Spleen (tissue), 11 donors: ENCODE measurements at regions not wholly inside any gene's neighbourhood (a gene's known extent, or its start where the extent isn't known, plus 50 kb on each side); places are given as distances from the start of the nearest gene placed in this dataset.

ENCODE experiments used
- DNase-seq: peaks from one replicate; pipeline ENCODE4 v3.0.0-alpha.2; 2020
- H3K27ac ChIP-seq, 8 donors: fragments of 200-600 bp; sonication (generic) in 7 of 8; 1 replicate in 4 of 8; 2 replicates in 4 of 8; pipeline versions ENCODE4 v1.5.0 to v1.8.0; 2016 to 2021; ENCODE audit warnings: inconsistent platforms in 4 of 8, mild to moderate bottlenecking in 4 of 8, moderate library complexity in 1 of 8
- H3K27me3 ChIP-seq, 7 donors: fragments of 200-600 bp; sonication (generic) in 6 of 7; replicated peaks in 1 of 7; 1 replicate in 4 of 7; 2 replicates in 3 of 7; pipeline versions ENCODE4 v1.5.0 to v1.8.0; 2016 to 2021; ENCODE audit warnings: inconsistent platforms in 3 of 7, mild to moderate bottlenecking in 1 of 7
- H3K36me3 ChIP-seq, 6 donors: fragments of 200-600 bp; sonication (generic) in 5 of 6; 1 replicate in 4 of 6; 2 replicates in 2 of 6; pipeline versions ENCODE4 v1.5.0 to v1.8.0; 2016 to 2021; ENCODE audit warnings: inconsistent platforms in 2 of 6
- H3K4me1 ChIP-seq, 6 donors: fragments of 200-600 bp; sonication (generic) in 5 of 6; 1 replicate in 3 of 6; 2 replicates in 3 of 6; pipeline versions ENCODE4 v1.5.0 to v1.8.0; 2016 to 2021; ENCODE audit warnings: inconsistent platforms in 3 of 6
- H3K4me3 ChIP-seq, 8 donors: fragments of 200-600 bp; sonication (generic) in 7 of 8; 1 replicate in 4 of 8; 2 replicates in 4 of 8; pipeline versions ENCODE4 v1.5.0 to v1.8.0; 2016 to 2021; ENCODE audit warnings: inconsistent platforms in 4 of 8, mild to moderate bottlenecking in 4 of 8, moderate library complexity in 2 of 8
- H3K9me3 ChIP-seq, 8 donors: fragments of 200-600 bp; sonication (generic) in 7 of 8; 1 replicate in 4 of 8; 2 replicates in 4 of 8; pipeline versions ENCODE4 v1.5.0 to v1.8.0; 2016 to 2021; ENCODE audit warnings: inconsistent platforms in 4 of 8
- POLR2A ChIP-seq, 3 donors: fragments of 450-650 bp; IDR thresholded peaks; one replicate each; pipeline ENCODE4 v1.5.1; 2017; ENCODE audit warnings: antibody characterized with exemption in 3 of 3, mild to moderate bottlenecking in 1 of 3
- POLR2AphosphoS5 ChIP-seq, 3 donors: sonication (generic); formaldehyde crosslinking; IDR thresholded peaks; one replicate each; pipeline ENCODE4 v1.5.1; 2017; ENCODE audit warnings: antibody characterized with exemption in 3 of 3
- WGBS, 5 donors: extraction: QIAGEN DNeasy Blood & Tissue Kit in 3 of 5; methylation state at CpG; one replicate each; pipeline versions ENCODE4 v1.1.5 to v1.1.7; 2013 to 2018; 5-methylcytosine and 5-hydroxymethylcytosine counted together
- intact Hi-C: fragments of 100-400 bp; cut with DNase I; formaldehyde crosslinking; loops from one replicate; pipeline ENCODE4 v1.15.0; 2023; ENCODE audit warnings: low total_unique reads
- TF ChIP-seq, protein P1 (sequence below), 11 experiments: fragments of 200-600 bp in 7 of 11; fragments of 450-650 bp in 4 of 11; sonication (generic) in 4 of 11; IDR thresholded peaks in 8 of 11; conservative IDR thresholded peaks in 3 of 11; 1 replicate in 7 of 11; 2 replicates in 4 of 11; pipeline versions ENCODE4 v1.4.0 to v1.8.0; 2016 to 2021; ENCODE audit warnings: antibody characterized with exemption in 11 of 11, inconsistent platforms in 4 of 11, mild to moderate bottlenecking in 1 of 11
- donor health status: healthy with polysubstance abuse.
- donor health status: DM: no; HTN: no; CAD: no; lungs with moderate emphysema.
- donor health status: DM: no; HTN: no; CAD: no.
- donor health status: Bipolar disorder and iron deficiency.
- donor health status: healthy.
- donor health status: DM: no; HTN: no; CAD: no.
- donor health status: DM: yes; HTN: yes; CAD: no.

DNA sequence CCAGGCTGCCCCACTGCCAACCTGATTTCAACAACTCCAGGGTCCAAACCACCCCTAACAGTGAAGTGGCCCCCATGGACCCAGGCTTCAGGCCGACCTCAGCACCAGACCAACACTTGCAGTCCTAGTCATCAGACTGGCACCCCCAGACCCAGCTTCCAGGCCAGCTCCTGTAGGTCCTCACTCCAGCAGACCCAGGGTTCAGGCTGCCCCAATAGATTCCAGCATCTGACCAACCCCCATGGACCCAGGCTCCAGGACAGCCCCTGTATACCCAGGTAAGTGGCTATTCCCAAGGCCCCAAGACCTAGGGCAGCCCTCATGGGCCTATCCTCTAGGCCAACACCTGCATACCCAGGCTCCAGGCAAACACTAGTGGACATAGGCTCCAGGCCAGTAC lies 193.8 kb upstream of the OBI1 start:
- Histone ChIP-seq H3K36me3 (no peaks in the 10 kb centered on the region), H3K27me3 (no peaks in the 10 kb centered on the region), H3K9me3 (peaks cover 0 to 34% (median 22%) of the 10 kb centered on the region in 8 donors), H3K27ac (no peak overlapping the region), H3K4me1 (no peaks in the 10 kb centered on the region), H3K4me3 (no peak overlapping the region)
- intact Hi-C loops: no loop called here
- no peak for TF ChIP-seq POLR2AphosphoS5 (IDR thresholded peaks at IDR 0.05)
- TF ChIP-seq, protein P1, sequence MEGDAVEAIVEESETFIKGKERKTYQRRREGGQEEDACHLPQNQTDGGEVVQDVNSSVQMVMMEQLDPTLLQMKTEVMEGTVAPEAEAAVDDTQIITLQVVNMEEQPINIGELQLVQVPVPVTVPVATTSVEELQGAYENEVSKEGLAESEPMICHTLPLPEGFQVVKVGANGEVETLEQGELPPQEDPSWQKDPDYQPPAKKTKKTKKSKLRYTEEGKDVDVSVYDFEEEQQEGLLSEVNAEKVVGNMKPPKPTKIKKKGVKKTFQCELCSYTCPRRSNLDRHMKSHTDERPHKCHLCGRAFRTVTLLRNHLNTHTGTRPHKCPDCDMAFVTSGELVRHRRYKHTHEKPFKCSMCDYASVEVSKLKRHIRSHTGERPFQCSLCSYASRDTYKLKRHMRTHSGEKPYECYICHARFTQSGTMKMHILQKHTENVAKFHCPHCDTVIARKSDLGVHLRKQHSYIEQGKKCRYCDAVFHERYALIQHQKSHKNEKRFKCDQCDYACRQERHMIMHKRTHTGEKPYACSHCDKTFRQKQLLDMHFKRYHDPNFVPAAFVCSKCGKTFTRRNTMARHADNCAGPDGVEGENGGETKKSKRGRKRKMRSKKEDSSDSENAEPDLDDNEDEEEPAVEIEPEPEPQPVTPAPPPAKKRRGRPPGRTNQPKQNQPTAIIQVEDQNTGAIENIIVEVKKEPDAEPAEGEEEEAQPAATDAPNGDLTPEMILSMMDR (IDR thresholded peaks at IDR 0.05 in 8 of 11, conservative IDR thresholded peaks at IDR 0.05 in 3 of 11): no peak
- TF ChIP-seq POLR2A (IDR thresholded peaks at IDR 0.05): no peak
- peak; percentile 44 for DNase-seq
- 82 to 100% (median 90%) methylated on average over 1 of the region's 1 CpG; no CpG with 5 or more reads in 1 of the 5 donors for WGBS, 5 donors

- intact Hi-C loops: no loop called here
- 56 to 80% (median 59%) methylated on average over 3 of the region's 3 CpGs for WGBS, 5 donors
Observed at GRCh38 chr13:78845656-78846365, 186.9 kb upstream of the OBI1 start.

DNA sequence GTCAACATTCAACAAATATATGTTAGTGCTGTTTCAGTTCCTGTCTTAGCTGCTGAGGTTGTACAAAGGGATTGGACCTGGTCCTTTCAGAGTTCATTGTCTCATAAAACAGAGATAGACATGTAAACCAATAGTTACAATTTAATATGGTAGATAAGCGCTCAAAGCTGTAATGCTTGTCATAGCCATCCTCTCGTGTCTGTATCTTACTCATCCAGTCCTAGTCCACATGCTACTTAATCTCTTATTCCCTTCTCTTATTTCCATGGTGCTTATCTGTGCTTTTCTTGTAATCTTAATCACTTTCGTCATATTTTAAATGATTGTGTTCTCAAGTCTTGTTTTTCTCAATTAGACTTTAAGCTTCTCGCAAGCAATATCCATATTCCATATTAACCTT lies 185.2 kb upstream of the OBI1 start:
- Histone ChIP-seq H3K36me3 (no peaks in the 10 kb centered on the region), H3K4me1 (no peaks in the 10 kb centered on the region), H3K27me3 (no peaks in the 10 kb centered on the region), H3K4me3 (no peak overlapping the region), H3K9me3 (no peaks in the 10 kb centered on the region), H3K27ac (no peak overlapping the region)
- intact Hi-C loops: no loop called here
- WGBS, 5 donors: 84 to 92% (median 91%) methylated on average over 4 of the region's 4 CpGs
- no peak for DNase-seq
- TF ChIP-seq POLR2A (IDR thresholded peaks at IDR 0.05) (no peak), POLR2AphosphoS5 (IDR thresholded peaks at IDR 0.05) (no peak)
- TF ChIP-seq, protein P1 (IDR thresholded peaks at IDR 0.05 in 8 of 11, conservative IDR thresholded peaks at IDR 0.05 in 3 of 11): no peak

More at GRCh38 chr13:78845656-78846365, 186.9 kb upstream of the OBI1 start:
- H3K4me3 ChIP-seq: no peak overlapping the region
- no peaks in the 10 kb centered on the region for H3K9me3 ChIP-seq
- DNase-seq: no peak
- H3K27me3 ChIP-seq: no peaks in the 10 kb centered on the region
- no peaks in the 10 kb centered on the region for H3K36me3 ChIP-seq
- no peak overlapping the region for H3K27ac ChIP-seq
- TF ChIP-seq, protein P1 (IDR thresholded peaks at IDR 0.05 in 8 of 11, conservative IDR thresholded peaks at IDR 0.05 in 3 of 11): no peak
- TF ChIP-seq POLR2AphosphoS5 (IDR thresholded peaks at IDR 0.05) (no peak), POLR2A (IDR thresholded peaks at IDR 0.05) (no peak)
- H3K4me1 ChIP-seq: no peaks in the 10 kb centered on the region

GRCh38 chr13:78841358-78841963 lies 182.5 kb upstream of the OBI1 start:
- H3K27ac ChIP-seq: no peak overlapping the region
- intact Hi-C loops: no loop called here
- no peaks in the 10 kb centered on the region for H3K4me1 ChIP-seq
- H3K36me3 ChIP-seq: no peaks in the 10 kb centered on the region
- no peaks in the 10 kb centered on the region for H3K9me3 ChIP-seq
- WGBS, 5 donors: 61 to 77% (median 71%) methylated on average over 7 of the region's 7 CpGs
- H3K4me3 ChIP-seq: no peak overlapping the region
- DNase-seq: no peak
- no peak for TF ChIP-seq POLR2AphosphoS5 (IDR thresholded peaks at IDR 0.05)
- TF ChIP-seq, protein P1 (IDR thresholded peaks at IDR 0.05 in 8 of 11, conservative IDR thresholded peaks at IDR 0.05 in 3 of 11): no peak
- no peaks in the 10 kb centered on the region for H3K27me3 ChIP-seq
